PC-3 (cell line): ENCODE measurements at regions not wholly inside any gene's neighbourhood (a gene's known extent, or its start where the extent isn't known, plus 50 kb on each side); places are given as distances from the start of the nearest gene placed in this dataset.

Source experiments
- ATAC-seq: fragments of 200-7000 bp; cut with Tn5 transposase; 2 replicates; pipeline ENCODE4 v1.9.1; 2020; ENCODE audit warnings: mild to moderate bottlenecking, moderate library complexity
- BruUV-seq: library from RNA; stranded (reverse); fragments of 400-500 nt; replicated peaks from 2 replicates; lab custom pipeline; 2021; lab: Mats Ljungman, UMichigan
- CTCF ChIA-PET: fragments of 300-600 bp; sonication (Branson Sonifier 250); formaldehyde crosslinking; loops from one replicate; lab custom pipeline; 2022; ENCODE audit warnings: antibody characterized with exemption; lab: Charles Lee
- POLR2A ChIA-PET: fragments of 300-600 bp; sonication (Branson Sonifier 250); formaldehyde crosslinking; loops from one replicate; lab custom pipeline; 2022; ENCODE audit warnings: antibody characterized with exemption; ENCODE audit not compliant: unreplicated experiment; lab: Charles Lee
- DNase-seq: peaks from one replicate; pipeline ENCODE4 v3.0.0-alpha.2; 2015
- H2AFZ ChIP-seq: fragments of 300-600 bp; sonication (generic); 2 replicates; pipeline ENCODE4 v1.6.0; 2016; ENCODE audit warnings: antibody characterized with exemption, low read length
- H3F3A ChIP-seq: fragments of 300-600 bp; sonication (generic); one replicate; pipeline ENCODE4 v1.6.0; 2017; ENCODE audit warnings: antibody characterized with exemption, low read length, control low read depth, mild to moderate bottlenecking; ENCODE audit not compliant: unreplicated experiment
- H3K27ac ChIP-seq: fragments of 300-600 bp; sonication (generic); 2 replicates; pipeline ENCODE4 v1.5.1; 2016; ENCODE audit warnings: mild to moderate bottlenecking, low read length
- H3K27me3 ChIP-seq: fragments of 300-600 bp; sonication (generic); 2 replicates; pipeline ENCODE4 v1.6.1; 2016; ENCODE audit warnings: low read length, mixed read lengths
- H3K36me3 ChIP-seq: fragments of 300-600 bp; sonication (generic); 2 replicates; pipeline ENCODE4 v1.6.1; 2016; ENCODE audit warnings: low read depth, mixed run types, low read length, mixed read lengths
- H3K4me1 ChIP-seq: fragments of 300-600 bp; sonication (generic); 2 replicates; pipeline ENCODE4 v1.5.1; 2016; ENCODE audit warnings: low read length; ENCODE audit not compliant: insufficient read depth
- H3K4me2 ChIP-seq: fragments of 300-600 bp; sonication (generic); 2 replicates; pipeline ENCODE4 v1.6.0; 2016; ENCODE audit warnings: low read length
- H3K4me3 ChIP-seq: fragments of 300-600 bp; sonication (generic); 2 replicates; pipeline ENCODE4 v1.5.1; 2016; ENCODE audit warnings: mild to moderate bottlenecking, low read length, mixed read lengths
- H3K79me2 ChIP-seq: fragments of 300-600 bp; sonication (generic); 2 replicates; pipeline ENCODE4 v1.6.1; 2017; ENCODE audit warnings: low read length, mixed read lengths
- H3K9ac ChIP-seq: fragments of 300-600 bp; sonication (generic); 2 replicates; pipeline ENCODE4 v1.6.0; 2016; ENCODE audit warnings: mild to moderate bottlenecking, low read length
- H3K9me2 ChIP-seq: fragments of 300-600 bp; sonication (generic); replicated peaks from 2 replicates; pipeline ENCODE4 v1.6.1; 2016; ENCODE audit warnings: mixed run types, low read length, mixed read lengths
- H3K9me3 ChIP-seq: fragments of 300-600 bp; sonication (generic); 2 replicates; pipeline ENCODE4 v1.6.1; 2016; ENCODE audit warnings: low read length, mixed read lengths
- H4K20me1 ChIP-seq: fragments of 300-600 bp; sonication (generic); 2 replicates; pipeline ENCODE4 v1.6.1; 2016; ENCODE audit warnings: low read length, mixed read lengths
- CTCF ChIP-seq: fragments of 300-600 bp; sonication (generic); conservative IDR thresholded peaks from 2 replicates; pipeline ENCODE4 v1.5.1; 2017; ENCODE audit warnings: antibody characterized with exemption, low read depth, mild to moderate bottlenecking, low read length
- EZH2 ChIP-seq: fragments of 300-600 bp; sonication (generic); IDR thresholded peaks from one replicate; pipeline ENCODE4 v1.6.1; 2017; ENCODE audit warnings: antibody characterized with exemption, mild to moderate bottlenecking, low read length; ENCODE audit not compliant: unreplicated experiment
- EZH2phosphoT487 ChIP-seq: fragments of 300-600 bp; sonication (generic); IDR thresholded peaks from 2 replicates; pipeline ENCODE4 v1.6.1; 2018; ENCODE audit warnings: mild to moderate bottlenecking, antibody characterized with exemption, low read length, borderline replicate concordance
- intact Hi-C: fragments of 100-400 bp; cut with micrococcal nuclease; formaldehyde crosslinking; loops from 2 replicates; pipeline ENCODE4 v1.9.0; 2023

- TF ChIP-seq EZH2phosphoT487 (no peak), EZH2 (no peak), CTCF (no peak)
Observed at GRCh38 chr1:82177192-82177591, 376.5 kb downstream of the ADGRL2 start.

GRCh38 chr1:82171955-82172354 is 371.2 kb downstream of the ADGRL2 start:
- H3K36me3 ChIP-seq, result no peaks in the 10 kb centered on the region
- H3K9ac ChIP-seq, result no peak overlapping the region
- no peaks in the 10 kb centered on the region for H3F3A ChIP-seq
- intact Hi-C loops, result no loop called here
- ChIA-PET POLR2A (no interaction called here), CTCF (no interaction called here)
- H3K79me2 ChIP-seq, result no peaks in the 10 kb centered on the region
- no peak overlapping the region for H3K4me2 ChIP-seq
- H3K4me1 ChIP-seq, result no peaks in the 10 kb centered on the region
- H4K20me1 ChIP-seq, result no peaks in the 10 kb centered on the region
- H3K27ac ChIP-seq, result no peak overlapping the region
- H3K9me2 ChIP-seq, result no peaks in the 10 kb centered on the region
- no peak overlapping the region for H2AFZ ChIP-seq
- no peak for ATAC-seq
- H3K9me3 ChIP-seq, result no peaks in the 10 kb centered on the region
- no peak overlapping the region for H3K4me3 ChIP-seq
- no peak for TF ChIP-seq EZH2phosphoT487
- TF ChIP-seq CTCF, result no peak
- TF ChIP-seq EZH2, result no peak
- H3K27me3 ChIP-seq, result no peaks in the 10 kb centered on the region
- no peak for DNase-seq
- no TSS peak for BruUV-seq

More at GRCh38 chr1:82177192-82177591, 376.5 kb downstream of the ADGRL2 start:
- no peak overlapping the region for H3K4me3 ChIP-seq
- peak; percentile 8 for DNase-seq
- intact Hi-C loops, result no loop called here
- ChIA-PET POLR2A (no interaction called here), CTCF (no interaction called here)
- no peaks in the 10 kb centered on the region for H4K20me1 ChIP-seq
- no peaks in the 10 kb centered on the region for H3K79me2 ChIP-seq
- H3K9me3 ChIP-seq, result no peaks in the 10 kb centered on the region
- no peak for ATAC-seq
- 0 out of 2 replicates have a peak, but pooled peaks cover 3% of the 10 kb centered on the region for H3K27me3 ChIP-seq
- BruUV-seq, result no TSS peak
- no peak overlapping the region for H3K27ac ChIP-seq
- H3K36me3 ChIP-seq, result no peaks in the 10 kb centered on the region
- no peak overlapping the region for H2AFZ ChIP-seq
- no peak overlapping the region for H3K4me2 ChIP-seq
- H3K9me2 ChIP-seq, result no peaks in the 10 kb centered on the region
- H3F3A ChIP-seq, result no peaks in the 10 kb centered on the region
- no peaks in the 10 kb centered on the region for H3K4me1 ChIP-seq
- H3K9ac ChIP-seq, result no peak overlapping the region

- H3F3A ChIP-seq, result no peaks in the 10 kb centered on the region
- H2AFZ ChIP-seq, result no peak overlapping the region
- no peaks in the 10 kb centered on the region for H3K9me2 ChIP-seq
- H3K36me3 ChIP-seq, result no peaks in the 10 kb centered on the region
- H3K4me2 ChIP-seq, result no peak overlapping the region
- DNase-seq (no peak), ATAC-seq (no peak)
- no peak overlapping the region for H3K9ac ChIP-seq
- no peak overlapping the region for H3K4me3 ChIP-seq
- H3K27me3 ChIP-seq, result no peaks in the 10 kb centered on the region
- no peaks in the 10 kb centered on the region for H3K4me1 ChIP-seq
- H4K20me1 ChIP-seq, result no peaks in the 10 kb centered on the region
- POLR2A ChIA-PET, result no interaction called here
- intact Hi-C loops, result no loop called here
- CTCF ChIA-PET, result no interaction called here
- BruUV-seq, result no TSS peak
- no peak for TF ChIP-seq CTCF
- no peak for TF ChIP-seq EZH2phosphoT487
- no peak for TF ChIP-seq EZH2
- H3K79me2 ChIP-seq, result no peaks in the 10 kb centered on the region
- H3K9me3 ChIP-seq, result no peaks in the 10 kb centered on the region
- no peak overlapping the region for H3K27ac ChIP-seq
Observed at GRCh38 chr1:82168482-82168881, 367.7 kb downstream of the ADGRL2 start.
